HCT116 (cell line): ENCODE measurements at regions not wholly inside any gene's neighbourhood (a gene's known extent, or its start where the extent isn't known, plus 50 kb on each side); places are given as distances from the start of the nearest gene placed in this dataset.

Experiments
- ATAC-seq: fragments of 200-7000 bp; cut with Tn5 transposase; 2 replicates; pipeline ENCODE4 v1.9.1; 2020; ENCODE audit warnings: mild to moderate bottlenecking, moderate library complexity
- BruUV-seq: library from RNA; stranded (reverse); fragments of 400-500 nt; replicated peaks from 2 replicates; lab custom pipeline; 2021; lab: Mats Ljungman, UMichigan
- CTCF ChIA-PET: fragments of 300-600 bp; sonication (Branson Sonifier 250); formaldehyde crosslinking; loops from one replicate; lab custom pipeline; 2021; ENCODE audit warnings: antibody characterized with exemption; lab: Charles Lee
- POLR2A ChIA-PET: fragments of 300-600, 350-600 bp; sonication (Branson Sonifier 250); formaldehyde crosslinking; loops from one replicate; lab custom pipeline; 2021; ENCODE audit warnings: antibody characterized with exemption; lab: Charles Lee
- RAD21 ChIA-PET, 2 experiments: fragments of 300-600 bp; sonication (Branson Sonifier 250); formaldehyde crosslinking; loops; one replicate each; lab custom pipeline; 2023; ENCODE audit warnings: low total read pairs in 2 of 2; ENCODE audit not compliant: uncharacterized antibody in 2 of 2, unreplicated experiment in 2 of 2, low non-redundant PET in 1 of 2; lab: Charles Lee
- DNase-seq: peaks from one replicate; pipeline ENCODE4 v3.0.0-alpha.2; 2010; ENCODE audit warnings: low read depth, low spot score
- H2AFZ ChIP-seq: fragments of 200-600 bp; shearing (Covaris generic), sonication (generic); 2 replicates; pipeline ENCODE4 v1.6.1; 2017; ENCODE audit warnings: low read depth, mixed run types, mixed read lengths, antibody characterized with exemption, low read length; ENCODE audit not compliant: poor library complexity, severe bottlenecking
- H3K27ac ChIP-seq: 2 replicates; pipeline ENCODE4 v1.5.1; 2012; ENCODE audit warnings: low read depth, low read length
- H3K27me3 ChIP-seq: fragments of 200-600 bp; sonication (generic); 2 replicates; pipeline ENCODE4 v1.6.1; 2016; ENCODE audit warnings: mixed run types, low read length, mixed read lengths; ENCODE audit not compliant: insufficient read depth
- H3K36me3 ChIP-seq, 2 experiments: fragments of 200-500 bp in 1 of 2; fragments of 200-600 bp in 1 of 2; sonication (Bioruptor generic) in 1 of 2; sonication (generic) in 1 of 2; 2 replicates each; pipeline versions ENCODE4 v1.5.1 to v1.6.1; 2014 to 2016; ENCODE audit warnings: low read length in 2 of 2, inconsistent platforms in 1 of 2, mixed read lengths in 1 of 2, mixed run types in 1 of 2; ENCODE audit not compliant: insufficient read depth in 2 of 2, control insufficient read depth in 1 of 2
- H3K4me1 ChIP-seq, 2 experiments: fragments of 200-600 bp in 1 of 2; sonication (generic) in 1 of 2; 2 replicates each; pipeline versions ENCODE4 v1.5.1 to v1.6.1; 2012 to 2017; ENCODE audit warnings: low read length in 2 of 2, inconsistent platforms in 1 of 2, mild to moderate bottlenecking in 1 of 2, mixed read lengths in 1 of 2, mixed run types in 1 of 2, moderate library complexity in 1 of 2; ENCODE audit not compliant: insufficient read depth in 2 of 2, control insufficient read depth in 1 of 2
- H3K4me2 ChIP-seq: fragments of 200-600 bp; sonication (generic); 2 replicates; pipeline ENCODE4 v1.6.1; 2017; ENCODE audit warnings: mixed run types, low read length, mixed read lengths
- H3K4me3 ChIP-seq, 2 experiments: fragments of 200-600 bp in 1 of 2; sonication (generic) in 1 of 2; replicated peaks in 1 of 2; 2 replicates each; pipeline ENCODE4 v1.5.1; 2011 to 2016; ENCODE audit warnings: low read length in 2 of 2, control low read depth in 1 of 2, low read depth in 1 of 2, mild to moderate bottlenecking in 1 of 2, mixed read lengths in 1 of 2, mixed run types in 1 of 2
- H3K79me2 ChIP-seq: fragments of 200-600 bp; sonication (generic); 2 replicates; pipeline ENCODE4 v1.6.1; 2017; ENCODE audit warnings: mild to moderate bottlenecking, mixed run types, low read length, moderate library complexity, mixed read lengths; ENCODE audit not compliant: insufficient read depth
- H3K9ac ChIP-seq: fragments of 200-600 bp; sonication (generic); 2 replicates; pipeline ENCODE4 v1.6.1; 2016; ENCODE audit warnings: low read length, mixed read lengths
- H3K9me2 ChIP-seq: fragments of 200-600 bp; sonication (generic), shearing (Covaris generic); 2 replicates; pipeline ENCODE4 v1.6.1; 2017; ENCODE audit warnings: mixed run types, mild to moderate bottlenecking, moderate library complexity; ENCODE audit not compliant: insufficient read depth
- H3K9me3 ChIP-seq, 2 experiments: fragments of 200-500 bp in 1 of 2; fragments of 200-600 bp in 1 of 2; sonication (Bioruptor generic) in 1 of 2; sonication (generic) in 1 of 2; 2 replicates each; pipeline ENCODE4 v1.6.1; 2014 to 2017; ENCODE audit warnings: low read length in 2 of 2, mixed read lengths in 2 of 2, inconsistent platforms in 1 of 2, low read depth in 1 of 2, mild to moderate bottlenecking in 1 of 2, mixed run types in 1 of 2, moderate library complexity in 1 of 2; ENCODE audit not compliant: control insufficient read depth in 1 of 2, insufficient read depth in 1 of 2
- H4K20me1 ChIP-seq: fragments of 200-600 bp; sonication (generic), shearing (Covaris generic); 2 replicates; pipeline ENCODE4 v1.6.1; 2017; ENCODE audit warnings: mixed run types, mild to moderate bottlenecking, moderate library complexity; ENCODE audit not compliant: insufficient read depth
- CBX3 ChIP-seq: IDR thresholded peaks from 2 replicates; pipeline ENCODE4 v1.6.1; 2012; ENCODE audit warnings: low read depth
- CEBPB ChIP-seq: IDR thresholded peaks from 2 replicates; pipeline ENCODE4 v1.6.1; 2012; ENCODE audit warnings: low read depth
- EGR1 ChIP-seq: IDR thresholded peaks from 2 replicates; pipeline ENCODE4 v1.6.1; 2012; ENCODE audit warnings: low read depth
- ELF1 ChIP-seq: IDR thresholded peaks from 2 replicates; pipeline ENCODE4 v1.6.1; 2012; ENCODE audit warnings: low read depth, borderline replicate concordance
- EZH2 ChIP-seq: fragments of 200-600 bp; sonication (generic); IDR thresholded peaks from 2 replicates; pipeline ENCODE4 v1.6.1; 2017; ENCODE audit warnings: antibody characterized with exemption, mixed run types
- FOSL1 ChIP-seq: IDR thresholded peaks from 2 replicates; pipeline ENCODE4 v1.6.1; 2012; ENCODE audit warnings: low read depth
- POLR2A ChIP-seq: IDR thresholded peaks from 2 replicates; pipeline ENCODE4 v1.7.0; 2011; ENCODE audit warnings: borderline replicate concordance; ENCODE audit not compliant: insufficient read depth, insufficient read length; ENCODE audit errors: extremely low read depth
- POLR2AphosphoS5 ChIP-seq: IDR thresholded peaks from 2 replicates; pipeline ENCODE4 v1.6.1; 2011; ENCODE audit warnings: mild to moderate bottlenecking, low read depth, low read length, moderate library complexity
- RAD21 ChIP-seq: IDR thresholded peaks from 2 replicates; pipeline ENCODE4 v1.6.1; 2012; ENCODE audit warnings: low read depth, mild to moderate bottlenecking
- SIN3A ChIP-seq: IDR thresholded peaks from 2 replicates; pipeline ENCODE4 v1.6.1; 2012; ENCODE audit warnings: low read depth
- SP1 ChIP-seq: IDR thresholded peaks from 2 replicates; pipeline ENCODE4 v1.6.1; 2012; ENCODE audit warnings: low read depth
- ZFX ChIP-seq: fragments of 450-650 bp; IDR thresholded peaks from 2 replicates; pipeline ENCODE4 v1.6.1; 2017
- ZNF274 ChIP-seq: fragments of 200-500 bp; sonication (Bioruptor generic); IDR thresholded peaks from 2 replicates; pipeline ENCODE4 v1.6.1; 2014; ENCODE audit warnings: mild to moderate bottlenecking, low read depth, low read length, inconsistent platforms
- intact Hi-C: fragments of 100-400 bp; cut with micrococcal nuclease; formaldehyde crosslinking; loops from 2 replicates; pipeline ENCODE4 v1.10.0; 2022
- TF ChIP-seq, protein P1 (sequence below): IDR thresholded peaks from 2 replicates; pipeline ENCODE4 v1.6.1; 2011; ENCODE audit warnings: mild to moderate bottlenecking, low read length, moderate library complexity; ENCODE audit not compliant: insufficient replicate concordance; ENCODE audit errors: extremely low read depth
- TF ChIP-seq, protein P2 (sequence below): IDR thresholded peaks from 2 replicates; pipeline ENCODE4 v1.6.1; 2012
- TF ChIP-seq, protein P3 (sequence below): IDR thresholded peaks from 2 replicates; pipeline ENCODE4 v1.6.1; 2012
- TF ChIP-seq, protein P4 (sequence below), 3 experiments: fragments of 200-600 bp in 1 of 3; sonication (generic) in 1 of 3; IDR thresholded peaks in 2 of 3; conservative IDR thresholded peaks in 1 of 3; 2 replicates each; pipeline ENCODE4 v1.5.1; 2012 to 2017; ENCODE audit warnings: low read depth in 2 of 3, low read length in 2 of 3, antibody characterized with exemption in 1 of 3, borderline replicate concordance in 1 of 3, control low read depth in 1 of 3, mild to moderate bottlenecking in 1 of 3, mixed read lengths in 1 of 3, mixed run types in 1 of 3, moderate library complexity in 1 of 3; ENCODE audit not compliant: insufficient read depth in 1 of 3

DNA sequence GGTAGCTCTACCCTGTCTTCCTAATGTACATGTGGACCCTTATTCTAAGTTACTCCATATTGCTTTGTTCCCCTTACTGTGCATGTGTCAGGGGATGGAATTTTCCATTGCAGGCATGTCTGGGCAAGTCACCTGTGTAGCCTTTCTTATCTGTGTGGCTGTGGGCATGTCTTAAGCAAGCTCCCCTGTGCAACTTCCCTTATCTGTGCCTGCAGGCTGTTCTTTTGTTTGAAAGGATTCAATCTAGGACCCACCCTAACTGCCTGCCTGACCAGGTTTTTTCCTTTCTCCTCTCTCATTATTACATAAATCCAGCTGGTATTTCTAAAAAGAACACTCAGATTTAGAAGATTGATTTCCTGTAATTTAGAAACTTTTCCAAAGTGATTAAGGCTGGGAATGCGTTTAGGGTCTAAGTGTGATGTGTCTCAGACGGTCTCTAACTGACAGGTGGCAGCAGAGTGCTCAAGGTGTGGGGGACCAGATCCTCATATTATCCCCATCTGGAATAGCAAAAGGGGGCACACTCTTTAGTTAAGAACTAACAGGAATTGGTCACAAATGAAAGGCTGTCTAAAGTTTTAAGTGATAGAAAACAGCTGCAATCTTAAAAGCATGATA, 198.9 kb upstream of the PPP1R2C start:
- H3K4me1 ChIP-seq = no peaks in the 10 kb centered on the region
- H3K27me3 ChIP-seq = no peaks in the 10 kb centered on the region
- no peak overlapping the region for H3K4me3 ChIP-seq
- no peak overlapping the region for H3K4me2 ChIP-seq
- H4K20me1 ChIP-seq = no peaks in the 10 kb centered on the region
- DNase-seq (no peak), ATAC-seq (peak; percentile 66)
- no TSS peak for BruUV-seq
- TF ChIP-seq RAD21 = peak; percentile 22; the same call in 1 of the 2 replicates
- no peak for TF ChIP-seq EGR1
- intact Hi-C loops = no loop called here
- no peaks in the 10 kb centered on the region for H3K9me2 ChIP-seq
- H2AFZ ChIP-seq = no peak overlapping the region
- POLR2A ChIA-PET = no interaction called here
- H3K36me3 ChIP-seq = no peaks in the 10 kb centered on the region
- RAD21 ChIA-PET = no interaction called here
- no peak overlapping the region for H3K9ac ChIP-seq
- no peak overlapping the region for H3K27ac ChIP-seq
- H3K9me3 ChIP-seq = no peaks in the 10 kb centered on the region
- no peaks in the 10 kb centered on the region for H3K79me2 ChIP-seq
- CTCF ChIA-PET = no interaction called here

DNA sequence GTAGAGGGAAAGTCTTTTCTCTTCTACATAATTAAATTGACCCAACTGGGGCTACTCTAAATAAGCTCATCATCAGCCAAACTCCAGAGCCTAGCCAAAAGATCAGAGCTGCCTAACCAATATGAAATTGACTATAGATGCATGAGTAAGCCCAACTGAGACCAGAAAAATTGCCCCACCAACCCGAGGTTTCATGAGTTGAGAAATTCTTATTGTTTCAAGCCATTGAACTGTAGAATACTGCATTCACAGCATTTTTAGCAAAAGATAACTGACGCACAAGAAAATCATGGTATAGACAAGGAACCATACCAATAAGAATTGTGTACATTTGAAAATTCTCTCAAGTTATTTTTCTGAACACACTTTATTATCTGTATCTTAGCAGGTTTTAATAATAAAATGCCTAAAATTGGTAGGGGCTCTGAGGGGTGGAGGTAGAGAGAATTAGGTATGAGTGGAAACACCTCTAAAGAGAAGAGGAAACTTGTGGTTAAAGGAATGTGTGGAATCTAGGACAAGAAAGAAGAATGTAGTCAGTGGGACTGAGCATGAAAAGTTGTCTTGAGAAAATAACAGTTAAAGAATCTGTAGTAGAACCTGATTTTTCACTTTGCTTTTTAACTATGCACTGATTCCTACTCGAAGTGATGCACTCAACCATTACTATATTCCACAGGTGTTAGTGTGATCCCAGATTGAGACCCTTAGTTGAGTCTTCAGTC, 200.9 kb upstream of the PPP1R2C start:
- Histone ChIP-seq H3K79me2 (no peaks in the 10 kb centered on the region), H4K20me1 (no peaks in the 10 kb centered on the region), H3K9me2 (no peaks in the 10 kb centered on the region), H3K4me3 (no peak overlapping the region), H3K9ac (no peak overlapping the region), H3K36me3 (no peaks in the 10 kb centered on the region), H3K9me3 (no peaks in the 10 kb centered on the region), H3K4me2 (no peak overlapping the region), H2AFZ (no peak overlapping the region), H3K4me1 (no peaks in the 10 kb centered on the region), H3K27ac (no peak overlapping the region), H3K27me3 (no peaks in the 10 kb centered on the region)
- CTCF ChIA-PET = no interaction called here
- RAD21 ChIA-PET = no interaction called here
- DNase-seq (no peak), ATAC-seq (no peak)
- intact Hi-C loops = no loop called here
- no TSS peak for BruUV-seq
- POLR2A ChIA-PET = no interaction called here
- TF ChIP-seq, protein P1, sequence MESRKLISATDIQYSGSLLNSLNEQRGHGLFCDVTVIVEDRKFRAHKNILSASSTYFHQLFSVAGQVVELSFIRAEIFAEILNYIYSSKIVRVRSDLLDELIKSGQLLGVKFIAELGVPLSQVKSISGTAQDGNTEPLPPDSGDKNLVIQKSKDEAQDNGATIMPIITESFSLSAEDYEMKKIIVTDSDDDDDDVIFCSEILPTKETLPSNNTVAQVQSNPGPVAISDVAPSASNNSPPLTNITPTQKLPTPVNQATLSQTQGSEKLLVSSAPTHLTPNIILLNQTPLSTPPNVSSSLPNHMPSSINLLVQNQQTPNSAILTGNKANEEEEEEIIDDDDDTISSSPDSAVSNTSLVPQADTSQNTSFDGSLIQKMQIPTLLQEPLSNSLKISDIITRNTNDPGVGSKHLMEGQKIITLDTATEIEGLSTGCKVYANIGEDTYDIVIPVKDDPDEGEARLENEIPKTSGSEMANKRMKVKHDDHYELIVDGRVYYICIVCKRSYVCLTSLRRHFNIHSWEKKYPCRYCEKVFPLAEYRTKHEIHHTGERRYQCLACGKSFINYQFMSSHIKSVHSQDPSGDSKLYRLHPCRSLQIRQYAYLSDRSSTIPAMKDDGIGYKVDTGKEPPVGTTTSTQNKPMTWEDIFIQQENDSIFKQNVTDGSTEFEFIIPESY = no peak
- no peak for TF ChIP-seq ELF1
- no peak for TF ChIP-seq RAD21
- TF ChIP-seq, protein P2, sequence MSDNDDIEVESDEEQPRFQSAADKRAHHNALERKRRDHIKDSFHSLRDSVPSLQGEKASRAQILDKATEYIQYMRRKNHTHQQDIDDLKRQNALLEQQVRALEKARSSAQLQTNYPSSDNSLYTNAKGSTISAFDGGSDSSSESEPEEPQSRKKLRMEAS = no peak
- no peak for TF ChIP-seq CEBPB
- no peak for TF ChIP-seq POLR2AphosphoS5
- TF ChIP-seq SIN3A = no peak
- no peak for TF ChIP-seq SP1
- no peak for TF ChIP-seq POLR2A
- no peak for TF ChIP-seq FOSL1
- no peak for TF ChIP-seq EGR1
- no peak for TF ChIP-seq EZH2
- no peak for TF ChIP-seq CBX3
- TF ChIP-seq ZFX = no peak
- TF ChIP-seq, protein P3, sequence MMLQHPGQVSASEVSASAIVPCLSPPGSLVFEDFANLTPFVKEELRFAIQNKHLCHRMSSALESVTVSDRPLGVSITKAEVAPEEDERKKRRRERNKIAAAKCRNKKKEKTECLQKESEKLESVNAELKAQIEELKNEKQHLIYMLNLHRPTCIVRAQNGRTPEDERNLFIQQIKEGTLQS = no peak
- TF ChIP-seq ZNF274 = no peak
- TF ChIP-seq, protein P4, sequence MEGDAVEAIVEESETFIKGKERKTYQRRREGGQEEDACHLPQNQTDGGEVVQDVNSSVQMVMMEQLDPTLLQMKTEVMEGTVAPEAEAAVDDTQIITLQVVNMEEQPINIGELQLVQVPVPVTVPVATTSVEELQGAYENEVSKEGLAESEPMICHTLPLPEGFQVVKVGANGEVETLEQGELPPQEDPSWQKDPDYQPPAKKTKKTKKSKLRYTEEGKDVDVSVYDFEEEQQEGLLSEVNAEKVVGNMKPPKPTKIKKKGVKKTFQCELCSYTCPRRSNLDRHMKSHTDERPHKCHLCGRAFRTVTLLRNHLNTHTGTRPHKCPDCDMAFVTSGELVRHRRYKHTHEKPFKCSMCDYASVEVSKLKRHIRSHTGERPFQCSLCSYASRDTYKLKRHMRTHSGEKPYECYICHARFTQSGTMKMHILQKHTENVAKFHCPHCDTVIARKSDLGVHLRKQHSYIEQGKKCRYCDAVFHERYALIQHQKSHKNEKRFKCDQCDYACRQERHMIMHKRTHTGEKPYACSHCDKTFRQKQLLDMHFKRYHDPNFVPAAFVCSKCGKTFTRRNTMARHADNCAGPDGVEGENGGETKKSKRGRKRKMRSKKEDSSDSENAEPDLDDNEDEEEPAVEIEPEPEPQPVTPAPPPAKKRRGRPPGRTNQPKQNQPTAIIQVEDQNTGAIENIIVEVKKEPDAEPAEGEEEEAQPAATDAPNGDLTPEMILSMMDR (IDR thresholded peaks at IDR 0.05 in 2 of 3, conservative IDR thresholded peaks at IDR 0.05 in 1 of 3; ENCODE audit: borderline replicate concordance in 1 of 3, insufficient read depth in 1 of 3, low read depth in 2 of 3, low read length in 2 of 3) = no peak
